Uterus (tissue), 2 donors: ENCODE measurements at regions not wholly inside any gene's neighbourhood (a gene's known extent, or its start where the extent isn't known, plus 50 kb on each side); places are given as distances from the start of the nearest gene placed in this dataset.
"Not testable (repeated sequence)": the region's sequence is repeated elsewhere in the genome, so short reads cannot be mapped to it uniquely, and the experiment has no call there.

ENCODE experiments used
- CTCF ChIP-seq, 4 experiments: fragments of 200-600 bp in 2 of 4; fragments of 450-650 bp in 2 of 4; sonication (generic) in 2 of 4; IDR thresholded peaks; one replicate each; pipeline ENCODE4 v1.5.1; 2016 to 2019; ENCODE audit warnings: antibody characterized with exemption in 4 of 4, mild to moderate bottlenecking in 2 of 4, moderate library complexity in 1 of 4
- POLR2A ChIP-seq, 2 donors: fragments of 450-650 bp; IDR thresholded peaks; one replicate each; pipeline ENCODE4 v1.6.1; 2016; ENCODE audit warnings: antibody characterized with exemption in 2 of 2, mild to moderate bottlenecking in 1 of 2, moderate library complexity in 1 of 2

GRCh38 chr10:47605791-47606773 lies 82.6 kb upstream of the AGAP9 start:
- TF ChIP-seq CTCF, POLR2A (IDR thresholded peaks at IDR 0.05): not testable (repeated sequence)
